Brain microvascular endothelial cell (primary cell): ENCODE measurements at regions not wholly inside any gene's neighbourhood (a gene's known extent, or its start where the extent isn't known, plus 50 kb on each side); places are given as distances from the start of the nearest gene placed in this dataset.

Source experiments
- DNase-seq: peaks from one replicate; pipeline ENCODE4 v3.0.0-alpha.2; 2020
- H3K27ac ChIP-seq: fragments of 250-450 bp; sonication (Bioruptor Pico); 2 replicates; pipeline ENCODE4 v1.5.1; 2020; ENCODE audit warnings: mild to moderate bottlenecking, moderate library complexity
- H3K27me3 ChIP-seq: fragments of 250-450 bp; sonication (Bioruptor Pico); replicated peaks from 2 replicates; pipeline ENCODE4 v1.5.1; 2020; ENCODE audit warnings: mild to moderate bottlenecking
- H3K36me3 ChIP-seq: fragments of 250-450 bp; sonication (Bioruptor Pico); replicated peaks from 2 replicates; pipeline ENCODE4 v1.5.1; 2020; ENCODE audit warnings: mild to moderate bottlenecking
- H3K4me3 ChIP-seq: 2 replicates; pipeline ENCODE4 v1.5.1; 2011; ENCODE audit warnings: low read depth, mild to moderate bottlenecking, control low read depth, low read length, moderate library complexity
- in situ Hi-C: cut with HindIII; loops from 2 replicates; pipeline ENCODE4 v1.10.0; 2017; ENCODE audit warnings: low sequenced_read_pairs, low pct_ligation_motif_present
- TF ChIP-seq, protein P1 (sequence below): IDR thresholded peaks from 2 replicates; pipeline ENCODE4 v1.5.1; 2011; ENCODE audit warnings: low read depth, mild to moderate bottlenecking, moderate library complexity, low read length, control low read depth, inconsistent platforms; ENCODE audit errors: missing control alignments

DNA sequence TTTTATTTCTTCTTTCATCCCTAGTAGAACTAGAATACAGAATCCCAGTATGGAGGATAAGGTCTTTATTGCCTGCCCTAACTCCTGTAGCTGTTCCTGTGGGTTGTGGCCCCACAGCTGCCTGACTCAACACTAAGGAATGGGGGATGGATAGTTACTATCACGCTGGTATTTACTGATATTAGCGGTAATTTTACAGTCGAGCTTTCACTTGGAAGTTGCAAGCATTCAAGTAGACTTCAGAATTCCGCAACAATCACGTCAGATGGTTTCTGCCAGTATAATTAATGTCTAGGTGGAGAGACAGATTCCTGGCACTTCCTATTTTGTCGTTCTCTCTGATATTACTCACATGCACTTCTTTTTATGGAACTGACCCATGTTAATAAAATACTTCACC is 489.8 kb downstream of the PABPC4L start:
- Histone ChIP-seq H3K4me3 (no peak overlapping the region), H3K27me3 (no peaks in the 10 kb centered on the region), H3K27ac (no peak overlapping the region), H3K36me3 (no peaks in the 10 kb centered on the region)
- TF ChIP-seq, protein P1, sequence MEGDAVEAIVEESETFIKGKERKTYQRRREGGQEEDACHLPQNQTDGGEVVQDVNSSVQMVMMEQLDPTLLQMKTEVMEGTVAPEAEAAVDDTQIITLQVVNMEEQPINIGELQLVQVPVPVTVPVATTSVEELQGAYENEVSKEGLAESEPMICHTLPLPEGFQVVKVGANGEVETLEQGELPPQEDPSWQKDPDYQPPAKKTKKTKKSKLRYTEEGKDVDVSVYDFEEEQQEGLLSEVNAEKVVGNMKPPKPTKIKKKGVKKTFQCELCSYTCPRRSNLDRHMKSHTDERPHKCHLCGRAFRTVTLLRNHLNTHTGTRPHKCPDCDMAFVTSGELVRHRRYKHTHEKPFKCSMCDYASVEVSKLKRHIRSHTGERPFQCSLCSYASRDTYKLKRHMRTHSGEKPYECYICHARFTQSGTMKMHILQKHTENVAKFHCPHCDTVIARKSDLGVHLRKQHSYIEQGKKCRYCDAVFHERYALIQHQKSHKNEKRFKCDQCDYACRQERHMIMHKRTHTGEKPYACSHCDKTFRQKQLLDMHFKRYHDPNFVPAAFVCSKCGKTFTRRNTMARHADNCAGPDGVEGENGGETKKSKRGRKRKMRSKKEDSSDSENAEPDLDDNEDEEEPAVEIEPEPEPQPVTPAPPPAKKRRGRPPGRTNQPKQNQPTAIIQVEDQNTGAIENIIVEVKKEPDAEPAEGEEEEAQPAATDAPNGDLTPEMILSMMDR = no peak
- DNase-seq = peak; percentile 2
- in situ Hi-C loops = no loop called here

DNA sequence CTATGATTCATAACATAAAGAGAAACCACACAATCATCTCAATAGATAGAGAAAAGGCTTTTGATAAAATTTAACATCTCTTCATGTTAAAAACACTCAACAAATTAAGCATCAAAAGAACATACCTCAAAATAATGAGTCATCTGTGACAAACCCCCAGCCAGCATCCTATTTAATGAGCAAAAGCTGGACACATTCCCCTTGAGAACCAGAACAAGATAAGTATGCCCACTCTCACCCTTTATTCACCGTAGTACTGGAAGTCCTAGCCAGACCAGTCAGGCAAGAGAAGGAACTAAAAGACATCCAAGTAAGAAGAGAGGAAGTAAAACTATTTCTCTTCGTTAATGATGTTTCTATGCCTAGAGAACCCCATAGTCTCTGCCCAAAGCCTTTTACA is 507.2 kb downstream of the PABPC4L start:
- no peak overlapping the region for H3K27ac ChIP-seq
- no peaks in the 10 kb centered on the region for H3K36me3 ChIP-seq
- in situ Hi-C loops = no loop called here
- no peak overlapping the region for H3K4me3 ChIP-seq
- TF ChIP-seq, protein P1 = no peak
- H3K27me3 ChIP-seq = no peaks in the 10 kb centered on the region
- DNase-seq = no peak

DNA sequence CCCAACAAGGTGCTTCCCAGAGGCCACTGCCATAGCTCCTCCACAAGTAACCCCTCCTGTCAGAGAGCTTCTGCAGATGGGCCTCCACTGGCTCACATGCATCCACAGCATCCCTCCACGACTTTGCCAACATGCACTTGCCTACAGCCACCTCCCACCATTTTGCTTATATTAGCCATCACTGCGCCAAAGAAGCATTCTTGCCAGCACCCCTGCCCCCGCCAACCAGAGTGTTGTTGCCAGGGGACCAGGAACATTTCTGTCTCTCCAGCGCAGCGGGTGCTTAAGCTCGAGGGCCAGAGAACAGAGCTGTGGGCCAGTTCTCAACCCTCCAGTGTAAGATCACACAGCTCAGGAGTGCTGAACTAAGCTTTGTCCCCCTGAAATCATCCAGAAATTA is 517.6 kb downstream of the PABPC4L start:
- Histone ChIP-seq H3K4me3 (no peak overlapping the region), H3K27ac (no peak overlapping the region), H3K36me3 (no peaks in the 10 kb centered on the region), H3K27me3 (no peaks in the 10 kb centered on the region)
- TF ChIP-seq, protein P1 = no peak
- DNase-seq = no peak
- in situ Hi-C loops = no loop called here

DNA sequence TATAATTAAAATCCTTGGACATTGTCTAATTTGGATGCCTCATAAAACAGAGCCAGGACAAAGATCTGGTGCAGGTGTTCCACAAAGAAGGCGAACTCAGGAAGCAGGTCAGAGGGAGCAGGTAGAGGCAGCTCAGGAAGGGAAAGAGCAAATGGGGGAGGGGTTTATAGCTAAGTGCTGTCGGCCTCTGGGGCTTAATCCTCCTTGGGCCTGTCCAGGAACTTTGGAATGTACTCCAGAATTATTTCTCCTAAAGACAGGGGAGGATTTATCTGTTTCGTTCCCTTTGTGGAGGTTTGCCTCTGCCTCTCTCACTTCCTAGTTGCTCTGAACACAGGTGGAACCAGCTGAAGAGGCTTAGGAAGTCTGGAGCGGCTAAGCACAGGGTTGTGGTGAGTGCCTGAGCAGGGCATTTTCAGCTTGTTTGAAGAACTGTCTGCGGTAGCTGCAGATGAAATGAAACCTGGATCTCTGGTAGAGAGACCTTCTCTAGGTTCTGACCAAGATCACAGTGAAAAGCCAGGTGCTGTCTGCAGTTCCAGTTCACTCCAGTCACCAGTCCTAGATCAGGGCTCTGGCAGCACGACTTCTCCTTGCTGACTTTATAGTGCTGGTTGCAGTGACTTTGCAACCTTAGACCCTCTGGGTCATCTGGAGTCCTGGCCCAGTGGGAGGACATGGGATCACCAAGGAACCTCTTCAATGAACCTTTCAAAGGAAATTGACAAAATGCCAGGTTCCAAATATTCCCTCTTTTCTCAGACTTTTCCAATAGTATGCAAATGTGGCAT is 519.2 kb downstream of the PCDH10 start:
- DNase-seq = no peak
- Histone ChIP-seq H3K27ac (no peak overlapping the region), H3K36me3 (no peaks in the 10 kb centered on the region), H3K27me3 (no peaks in the 10 kb centered on the region), H3K4me3 (no peak overlapping the region)
- TF ChIP-seq, protein P1 = no peak
- in situ Hi-C loops = no loop called here

DNA sequence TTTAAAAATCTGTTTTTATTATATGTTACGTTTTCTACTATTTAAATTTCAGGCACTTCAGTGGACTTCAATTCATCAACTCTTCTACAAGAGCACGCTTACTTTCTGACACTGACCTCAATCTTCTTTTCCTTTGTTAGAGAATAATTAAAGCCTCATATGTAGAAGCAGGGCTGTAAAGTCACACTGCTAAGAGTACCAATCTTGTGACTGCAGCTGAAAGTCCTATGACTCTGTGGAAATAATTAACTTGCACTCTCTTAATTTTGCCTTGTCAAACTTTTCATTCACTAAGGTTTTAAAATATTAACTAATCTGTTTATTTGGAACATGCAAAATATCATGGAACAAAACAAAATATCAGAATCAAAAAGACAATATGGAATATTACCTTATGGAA is 498.1 kb downstream of the PCDH10 start:
- H3K36me3 ChIP-seq = no peaks in the 10 kb centered on the region
- no peaks in the 10 kb centered on the region for H3K27me3 ChIP-seq
- no peak for DNase-seq
- TF ChIP-seq, protein P1 = no peak
- in situ Hi-C loops = no loop called here
- H3K27ac ChIP-seq = no peak overlapping the region
- no peak overlapping the region for H3K4me3 ChIP-seq

DNA sequence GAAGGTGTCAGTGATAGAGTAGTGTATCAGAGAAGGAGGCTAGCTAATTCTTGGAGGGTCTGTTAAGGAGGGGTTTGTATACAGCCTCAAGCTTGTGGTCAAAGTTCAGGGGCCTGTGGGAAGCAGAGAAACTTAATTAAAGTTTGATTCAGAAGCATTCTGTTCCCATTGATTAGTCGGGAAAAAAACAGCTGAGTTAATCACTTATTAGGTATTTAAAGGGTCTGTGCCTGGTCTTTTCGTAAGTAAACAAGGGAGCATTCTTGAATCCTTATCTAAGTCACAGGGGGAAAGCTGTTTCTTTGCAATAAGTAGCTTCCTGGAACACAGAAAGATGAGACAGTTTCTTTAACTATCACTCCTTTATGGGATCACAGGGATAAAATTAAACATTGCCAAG is 492.1 kb downstream of the PCDH10 start:
- TF ChIP-seq, protein P1 = no peak
- in situ Hi-C loops = no loop called here
- no peak for DNase-seq
- H3K27me3 ChIP-seq = no peaks in the 10 kb centered on the region
- no peaks in the 10 kb centered on the region for H3K36me3 ChIP-seq
- H3K4me3 ChIP-seq = no peak overlapping the region
- H3K27ac ChIP-seq = no peak overlapping the region
